ENCODE measurements at regions not wholly inside any gene's neighbourhood (a gene's known extent, or its start where the extent isn't known, plus 50 kb on each side); places are given as distances from the start of the nearest gene placed in this dataset.

DNA sequence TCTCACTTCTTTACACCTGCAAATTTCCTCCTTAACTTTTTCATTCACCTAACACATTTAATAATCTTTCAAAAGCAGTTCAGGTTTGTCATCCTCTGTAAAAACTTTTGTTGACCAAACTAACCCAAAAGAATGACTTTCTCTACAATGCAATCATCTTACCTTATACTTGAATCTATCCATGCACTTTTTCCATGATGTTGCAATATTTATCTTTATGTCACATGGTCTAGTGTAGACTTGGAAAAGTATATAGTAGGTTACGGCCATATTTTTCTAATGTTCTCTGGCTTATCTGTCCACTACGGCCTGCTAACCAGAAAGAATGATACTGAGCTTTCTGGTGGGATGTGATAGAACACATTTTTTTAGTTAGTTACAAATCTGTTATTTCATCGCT is 431.0 kb upstream of the SOX9 start:
- TF ChIP-seq, protein P1, sequence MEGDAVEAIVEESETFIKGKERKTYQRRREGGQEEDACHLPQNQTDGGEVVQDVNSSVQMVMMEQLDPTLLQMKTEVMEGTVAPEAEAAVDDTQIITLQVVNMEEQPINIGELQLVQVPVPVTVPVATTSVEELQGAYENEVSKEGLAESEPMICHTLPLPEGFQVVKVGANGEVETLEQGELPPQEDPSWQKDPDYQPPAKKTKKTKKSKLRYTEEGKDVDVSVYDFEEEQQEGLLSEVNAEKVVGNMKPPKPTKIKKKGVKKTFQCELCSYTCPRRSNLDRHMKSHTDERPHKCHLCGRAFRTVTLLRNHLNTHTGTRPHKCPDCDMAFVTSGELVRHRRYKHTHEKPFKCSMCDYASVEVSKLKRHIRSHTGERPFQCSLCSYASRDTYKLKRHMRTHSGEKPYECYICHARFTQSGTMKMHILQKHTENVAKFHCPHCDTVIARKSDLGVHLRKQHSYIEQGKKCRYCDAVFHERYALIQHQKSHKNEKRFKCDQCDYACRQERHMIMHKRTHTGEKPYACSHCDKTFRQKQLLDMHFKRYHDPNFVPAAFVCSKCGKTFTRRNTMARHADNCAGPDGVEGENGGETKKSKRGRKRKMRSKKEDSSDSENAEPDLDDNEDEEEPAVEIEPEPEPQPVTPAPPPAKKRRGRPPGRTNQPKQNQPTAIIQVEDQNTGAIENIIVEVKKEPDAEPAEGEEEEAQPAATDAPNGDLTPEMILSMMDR (conservative IDR thresholded peaks at IDR 0.05), result no peak
- TF ChIP-seq ZFX (IDR thresholded peaks at IDR 0.05), result no peak
